ENCODE measurements at regions not wholly inside any gene's neighbourhood (a gene's known extent, or its start where the extent isn't known, plus 50 kb on each side); places are given as distances from the start of the nearest gene placed in this dataset.

DNA sequence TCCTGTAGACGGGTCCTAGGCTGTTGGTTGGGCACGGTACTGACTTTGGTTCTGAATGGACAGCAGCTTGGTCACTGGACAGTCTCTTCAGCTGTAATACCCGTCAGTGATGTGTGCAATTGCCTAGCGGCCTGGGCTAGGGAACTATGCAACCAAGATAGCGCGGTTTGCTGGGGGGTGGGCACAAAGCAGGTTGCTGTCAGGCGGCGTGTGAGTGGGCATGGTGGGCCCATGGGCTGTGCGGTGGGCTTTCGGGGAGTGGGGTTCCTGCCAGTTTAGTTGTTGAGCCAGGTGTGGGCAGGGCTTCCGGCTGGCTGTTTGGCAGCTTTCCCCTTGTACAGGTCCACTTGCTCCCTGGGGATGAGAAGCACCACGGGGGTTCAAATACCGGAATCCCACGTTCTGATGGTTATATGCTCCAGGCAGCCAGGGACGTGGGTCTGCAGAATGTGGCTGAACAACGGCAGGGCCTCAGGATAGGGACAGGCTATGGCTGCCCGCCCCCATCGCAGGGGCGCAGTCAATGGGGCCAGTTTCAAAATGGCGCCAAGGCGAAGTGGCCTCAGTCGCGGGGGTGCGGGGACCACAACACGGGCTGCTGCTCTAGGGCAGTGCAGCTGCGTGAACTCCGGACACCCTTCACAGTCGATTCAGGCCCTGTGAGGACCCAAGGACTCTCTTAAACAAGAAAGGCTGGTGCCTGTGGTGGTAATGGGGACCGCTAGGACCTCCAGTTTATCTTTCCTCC lies 407.5 kb upstream of the FIGN start:
- no peak for TF ChIP-seq POLR2A (IDR thresholded peaks at IDR 0.05)
- no peak for TF ChIP-seq CTCF (IDR thresholded peaks at IDR 0.05)
- TF ChIP-seq POLR2AphosphoS5 (IDR thresholded peaks at IDR 0.05): no peak
